Cardiac muscle cell (in vitro differentiated cells and primary cell): ENCODE measurements at regions not wholly inside any gene's neighbourhood (a gene's known extent, or its start where the extent isn't known, plus 50 kb on each side); places are given as distances from the start of the nearest gene placed in this dataset.

Experiments
- DNase-seq, 2 donors: peaks; one replicate each; pipeline versions ENCODE4 v3.0.0 to v3.0.0-alpha.2; 2010 to 2017; ENCODE audit warnings: low read depth in 1 of 2, low spot score in 1 of 2
- H3K27ac ChIP-seq: fragments of 200-600 bp; sonication (generic); 2 replicates; pipeline ENCODE4 v1.5.1; 2016
- H3K27me3 ChIP-seq: fragments of 200-600 bp; sonication (generic); 2 replicates; pipeline ENCODE4 v1.6.0; 2016; ENCODE audit warnings: control low read depth
- H3K36me3 ChIP-seq: fragments of 200-600 bp; sonication (generic); 2 replicates; pipeline ENCODE4 v1.5.1; 2016; ENCODE audit warnings: control low read depth
- H3K4me1 ChIP-seq: fragments of 200-600 bp; sonication (generic); 2 replicates; pipeline ENCODE4 v1.8.1; 2017; ENCODE audit warnings: low read depth, mild to moderate bottlenecking, mixed run types
- H3K4me3 ChIP-seq: fragments of 200-600 bp; sonication (generic); 2 replicates; pipeline ENCODE4 v1.5.1; 2016; ENCODE audit warnings: mild to moderate bottlenecking
- H3K9me3 ChIP-seq: fragments of 200-600 bp; sonication (generic); 2 replicates; pipeline ENCODE4 v1.5.1; 2017; ENCODE audit warnings: low read depth, mild to moderate bottlenecking, control low read depth
- CTCF ChIP-seq: IDR thresholded peaks from 2 replicates; pipeline ENCODE4 v1.5.1; 2012; ENCODE audit warnings: low read depth, mild to moderate bottlenecking, low read length

GRCh38 chr2:235414422-235414821, 79.4 kb upstream of the AGAP1 start:
- Histone ChIP-seq H3K36me3 (no peaks in the 10 kb centered on the region), H3K9me3 (no peaks in the 10 kb centered on the region), H3K27ac (no peak overlapping the region), H3K27me3 (no peaks in the 10 kb centered on the region), H3K4me3 (no peak overlapping the region), H3K4me1 (no peaks in the 10 kb centered on the region)
- no peak for TF ChIP-seq CTCF
- DNase-seq: no peak

GRCh38 chr2:235416858-235417499, 76.9 kb upstream of the AGAP1 start:
- no peak overlapping the region for H3K27ac ChIP-seq
- DNase-seq: peak in 1 of 2 donors; percentile 86
- H3K36me3 ChIP-seq: no peaks in the 10 kb centered on the region
- H3K27me3 ChIP-seq: no peaks in the 10 kb centered on the region
- no peak for TF ChIP-seq CTCF
- no peak overlapping the region for H3K4me3 ChIP-seq
- H3K9me3 ChIP-seq: no peaks in the 10 kb centered on the region
- no peaks in the 10 kb centered on the region for H3K4me1 ChIP-seq

- Histone ChIP-seq H3K9me3 (no peaks in the 10 kb centered on the region), H3K27ac (no peak overlapping the region), H3K4me1 (no peaks in the 10 kb centered on the region), H3K36me3 (no peaks in the 10 kb centered on the region), H3K4me3 (no peak overlapping the region), H3K27me3 (no peaks in the 10 kb centered on the region)
- peak; percentile 7 for TF ChIP-seq CTCF
- peak in 1 of 2 donors; percentile 51 for DNase-seq
Observed at GRCh38 chr2:235418918-235419317, 74.9 kb upstream of the AGAP1 start.

GRCh38 chr2:235419996-235420395, 73.8 kb upstream of the AGAP1 start:
- Histone ChIP-seq H3K36me3 (no peaks in the 10 kb centered on the region), H3K4me1 (no peaks in the 10 kb centered on the region), H3K9me3 (no peaks in the 10 kb centered on the region), H3K27me3 (no peaks in the 10 kb centered on the region), H3K27ac (no peak overlapping the region), H3K4me3 (no peak overlapping the region)
- DNase-seq: no peak
- TF ChIP-seq CTCF: no peak

GRCh38 chr2:235421618-235422017, 72.2 kb upstream of the AGAP1 start:
- no peak for DNase-seq
- Histone ChIP-seq H3K36me3 (no peaks in the 10 kb centered on the region), H3K27ac (no peak overlapping the region), H3K27me3 (no peaks in the 10 kb centered on the region), H3K4me1 (no peaks in the 10 kb centered on the region), H3K9me3 (no peaks in the 10 kb centered on the region), H3K4me3 (no peak overlapping the region)
- TF ChIP-seq CTCF: no peak
